ENCODE measurements at regions not wholly inside any gene's neighbourhood (a gene's known extent, or its start where the extent isn't known, plus 50 kb on each side); places are given as distances from the start of the nearest gene placed in this dataset.

DNA sequence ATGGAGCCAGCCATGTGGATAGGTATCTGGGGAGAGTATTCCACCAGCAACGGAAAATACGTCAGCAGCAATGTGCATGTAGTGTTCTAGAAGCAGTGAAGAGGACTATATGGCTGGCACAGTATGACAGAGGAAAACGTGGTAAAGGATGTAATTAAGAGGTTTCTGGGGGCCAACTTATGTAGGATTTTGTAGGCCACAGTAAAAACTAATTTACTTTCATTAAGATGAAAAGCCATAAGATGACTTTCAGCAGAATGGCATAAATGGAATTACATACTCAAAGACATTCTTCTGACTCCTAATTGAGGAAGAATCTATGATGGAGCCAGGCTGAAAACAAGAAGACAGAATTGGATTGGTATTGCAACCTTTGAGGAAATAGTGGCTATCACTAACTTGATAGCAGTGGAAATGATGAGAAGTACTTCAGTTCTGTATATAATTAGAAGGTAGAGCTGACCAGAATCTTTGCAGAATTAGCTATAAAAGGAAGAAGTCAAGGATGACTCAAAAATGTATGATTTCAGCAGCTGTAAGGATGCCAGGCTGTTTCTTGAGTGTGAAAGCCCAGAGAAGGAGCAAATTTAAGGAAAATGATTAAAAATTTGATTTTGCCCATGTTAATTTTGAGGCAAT, 156.7 kb downstream of the MBL2 start:
- DNase-seq = peak; percentile 65

DNA sequence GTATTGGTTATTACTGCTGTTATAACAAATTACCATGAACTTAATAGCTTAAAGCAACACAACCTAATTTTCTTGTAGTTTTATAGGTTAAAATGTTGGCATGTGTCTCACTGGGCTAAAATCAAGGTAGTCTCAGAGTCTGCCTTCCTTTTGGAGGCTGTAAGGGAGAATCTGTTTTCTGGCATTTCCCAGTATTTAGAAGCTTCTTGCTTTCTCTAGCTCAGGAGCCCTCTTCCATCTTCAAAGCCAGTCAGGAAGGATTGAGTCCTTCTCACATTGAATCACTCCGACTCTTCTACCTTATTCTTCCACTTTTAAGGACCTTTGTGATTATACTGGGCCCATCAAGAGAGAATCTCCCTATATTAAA, 156.2 kb downstream of the MBL2 start:
- no peak for DNase-seq

DNA sequence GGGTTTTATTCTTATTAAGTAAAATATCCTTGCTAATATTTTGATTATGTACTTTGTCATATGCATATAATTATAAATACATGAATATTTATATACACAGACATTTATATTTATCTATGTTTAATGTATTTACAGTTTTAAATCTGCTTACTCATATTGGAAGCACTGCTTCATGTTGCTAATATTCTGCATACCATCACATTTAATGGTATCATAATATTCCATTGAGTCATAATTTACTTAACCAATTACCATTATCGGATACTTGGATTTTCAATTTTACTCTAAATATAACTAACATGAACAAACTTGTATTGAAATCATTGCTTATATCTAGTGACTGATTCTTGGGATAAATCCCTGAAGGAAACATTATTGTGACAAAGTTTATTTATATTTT, 155.2 kb downstream of the MBL2 start:
- DNase-seq = peak; percentile 42

DNA sequence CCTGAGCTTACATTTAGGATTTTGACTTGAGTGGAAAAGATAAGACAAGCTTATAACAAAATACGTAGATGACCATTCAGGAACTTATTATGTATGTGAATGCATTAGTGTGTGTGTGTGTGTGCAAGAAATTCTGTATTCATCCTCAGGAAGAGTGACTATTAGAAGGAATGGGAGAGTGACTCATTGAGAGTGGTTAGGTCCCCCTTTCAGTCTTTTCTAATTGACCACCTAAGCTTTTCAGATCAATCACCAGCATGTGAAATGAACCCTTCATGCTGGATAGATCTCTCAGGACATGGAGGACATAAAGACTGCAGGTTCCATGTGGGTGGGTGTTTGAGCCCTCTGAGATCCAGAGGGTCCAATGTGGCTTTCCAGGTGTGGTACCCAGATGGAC, 153.5 kb downstream of the MBL2 start:
- peak; percentile 61 for DNase-seq

DNA sequence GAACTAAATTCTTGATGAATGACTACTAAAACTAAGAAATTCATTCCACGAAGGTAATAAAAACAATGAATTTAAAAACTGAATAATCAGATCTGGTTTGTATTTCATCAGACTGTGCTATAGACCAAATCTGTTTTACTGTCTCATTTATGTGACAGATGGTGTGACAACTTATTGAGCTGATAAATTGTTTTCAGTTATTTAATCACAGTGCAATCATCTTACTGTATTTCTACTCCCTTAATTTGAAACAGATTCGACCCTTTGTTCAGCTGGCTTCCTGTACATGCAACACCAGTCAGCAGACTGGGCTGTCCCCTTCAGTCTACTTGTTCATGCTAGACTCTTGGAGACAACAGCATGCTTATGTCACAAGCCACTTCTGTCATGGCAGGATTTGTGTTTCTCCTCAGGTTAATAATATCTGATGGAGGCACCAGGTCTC, 150.9 kb downstream of the MBL2 start:
- DNase-seq = peak; percentile 83

DNA sequence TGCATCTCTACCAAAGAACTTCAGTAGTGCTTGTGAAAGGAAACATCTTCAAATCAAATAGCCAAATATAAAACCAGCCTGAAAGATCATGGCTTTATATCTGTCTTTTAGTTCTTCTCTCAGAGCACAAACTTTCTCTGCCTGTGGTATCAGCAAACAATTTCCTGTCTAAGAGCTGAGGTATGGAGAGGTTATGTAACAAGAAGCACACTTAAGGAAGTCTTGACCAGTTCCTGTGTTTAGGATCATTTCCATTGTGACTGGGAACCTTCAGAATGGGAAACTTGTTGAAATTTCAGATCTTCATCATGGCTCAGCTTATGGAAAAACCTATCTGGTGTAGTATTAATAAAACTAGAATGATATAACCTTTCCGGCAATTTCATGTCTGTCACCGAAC, 148.8 kb downstream of the MBL2 start:
- no peak for DNase-seq

DNA sequence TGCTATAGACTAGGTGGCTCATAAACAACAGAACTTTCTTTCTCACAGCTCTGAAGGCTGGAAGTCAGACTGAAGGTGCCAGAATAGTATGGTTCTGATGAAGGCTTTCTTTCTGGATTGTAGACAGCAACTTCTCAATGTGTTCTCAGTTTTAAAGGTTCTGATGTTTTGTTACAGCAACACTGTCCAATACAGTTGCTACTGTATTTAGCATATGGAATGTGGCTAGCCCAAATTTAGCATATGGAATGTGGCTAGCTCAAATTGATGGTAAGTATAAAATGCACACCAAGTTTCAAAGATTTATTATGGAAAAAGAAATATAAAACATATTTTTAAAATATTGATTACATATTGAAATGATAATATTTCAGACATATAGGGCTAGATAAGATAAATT, 145.3 kb downstream of the MBL2 start:
- DNase-seq = no peak

DNA sequence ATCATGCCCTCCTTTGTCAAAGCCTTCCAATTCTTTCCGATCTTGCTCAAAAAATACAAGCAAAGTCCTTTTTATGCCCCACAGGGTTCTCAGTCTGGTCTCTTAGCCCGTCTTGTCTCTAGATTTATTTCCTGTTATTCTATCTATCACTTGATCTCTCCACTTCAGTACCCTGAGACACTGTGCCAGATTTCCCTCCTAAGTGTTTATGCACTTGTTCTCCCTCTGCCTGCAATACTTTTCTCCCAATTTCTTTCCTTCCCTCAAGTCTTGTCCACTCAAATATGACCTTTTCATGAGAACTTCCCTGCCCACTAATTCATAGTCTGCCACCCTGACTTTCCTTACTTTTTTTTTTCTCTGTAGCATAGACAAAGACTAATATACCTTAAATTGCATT, 141.4 kb downstream of the MBL2 start:
- DNase-seq = no peak

DNA sequence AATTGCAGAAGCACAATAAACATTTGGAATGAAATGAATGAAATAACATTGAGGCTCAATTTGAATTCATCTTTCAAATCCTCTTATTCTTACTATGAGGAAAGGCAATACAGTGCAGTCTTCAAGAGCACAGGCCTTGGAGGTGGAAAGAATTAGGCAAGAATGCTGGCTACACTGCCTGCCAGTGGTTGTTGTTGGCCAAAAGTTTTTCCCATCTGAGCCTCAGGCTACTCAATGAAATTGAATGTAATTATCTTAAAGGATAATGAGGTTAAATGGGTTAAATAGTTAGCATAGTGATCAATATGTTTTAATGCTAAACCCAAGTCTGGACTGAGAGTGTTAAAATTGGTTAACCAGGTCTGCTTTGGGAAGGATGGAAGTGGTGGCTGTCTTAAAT, 140.9 kb downstream of the MBL2 start:
- no peak for DNase-seq

DNA sequence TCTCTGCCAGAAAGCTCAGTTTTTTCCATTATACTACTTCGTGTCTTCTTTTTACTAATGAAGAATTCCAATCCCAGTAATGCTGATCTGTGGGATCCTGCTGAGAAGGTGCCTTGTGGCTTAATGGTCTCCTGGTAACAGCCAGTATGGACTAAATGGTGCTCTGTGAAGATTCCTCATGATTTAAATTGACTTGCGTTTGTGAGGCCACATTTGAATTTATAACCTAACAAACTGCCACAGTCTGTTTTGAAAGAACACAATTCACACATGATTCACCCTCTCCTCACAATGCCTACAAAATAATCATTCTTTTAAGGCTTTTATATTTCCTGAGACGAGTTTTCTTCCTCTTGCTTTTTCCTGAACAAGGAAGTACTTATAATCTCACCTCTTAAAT, 140.0 kb downstream of the MBL2 start:
- DNase-seq = no peak

DNA sequence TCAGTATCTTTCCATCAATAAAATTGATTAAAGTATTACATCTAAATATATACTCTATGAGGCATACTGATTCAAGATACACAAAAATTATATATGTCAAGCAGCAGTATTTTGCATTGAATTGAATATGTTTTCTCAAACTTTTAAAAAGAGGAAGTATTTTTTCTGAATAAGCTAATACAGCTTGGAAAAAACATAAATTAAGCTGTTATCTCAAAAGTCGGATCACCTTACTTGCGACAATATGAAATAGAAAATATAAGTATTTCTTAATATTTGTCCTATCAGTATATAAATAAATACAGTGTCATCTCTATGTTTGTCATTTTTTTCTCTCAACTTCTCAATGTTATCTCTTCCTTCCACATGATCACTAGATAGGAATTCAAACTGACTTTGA, 139.3 kb downstream of the MBL2 start:
- no peak for DNase-seq

DNA sequence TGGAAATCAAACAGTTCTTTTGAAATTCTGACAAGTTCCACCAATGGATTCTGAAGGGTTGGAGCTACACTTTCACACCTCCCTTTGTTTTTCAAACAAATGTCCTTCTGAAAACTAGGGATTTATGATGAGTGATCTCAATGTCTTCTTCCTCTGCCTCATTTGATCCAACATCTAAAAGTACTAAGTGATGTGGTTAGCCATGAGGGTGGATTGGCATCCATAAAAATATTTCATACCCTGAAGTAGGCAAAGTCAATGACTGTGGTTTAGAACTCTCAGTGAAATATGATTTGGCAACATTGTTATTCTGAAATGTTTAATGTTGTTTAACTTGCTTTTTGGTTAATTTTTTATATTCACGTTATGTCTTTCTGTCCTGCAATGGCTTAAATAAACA, 136.9 kb downstream of the MBL2 start:
- DNase-seq = peak; percentile 33

DNA sequence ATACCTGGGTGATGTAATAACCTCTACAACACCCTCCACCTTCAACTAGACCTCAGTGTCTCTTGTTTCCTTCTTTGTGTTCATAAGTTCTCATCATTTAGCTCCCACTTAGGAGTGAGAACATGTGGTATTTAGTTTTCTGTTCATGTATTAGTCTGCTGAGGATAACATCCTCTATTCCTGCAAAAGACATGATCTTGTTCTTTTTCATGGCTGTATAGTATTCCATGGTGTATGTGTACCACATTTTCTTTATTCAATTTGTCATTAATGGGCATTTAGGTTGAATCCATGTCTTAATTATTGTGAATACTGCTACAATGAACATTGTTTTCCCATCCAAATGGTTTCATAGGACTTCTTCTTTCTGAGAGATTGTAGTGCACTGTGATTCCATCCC, 135.7 kb downstream of the MBL2 start:
- no peak for DNase-seq

DNA sequence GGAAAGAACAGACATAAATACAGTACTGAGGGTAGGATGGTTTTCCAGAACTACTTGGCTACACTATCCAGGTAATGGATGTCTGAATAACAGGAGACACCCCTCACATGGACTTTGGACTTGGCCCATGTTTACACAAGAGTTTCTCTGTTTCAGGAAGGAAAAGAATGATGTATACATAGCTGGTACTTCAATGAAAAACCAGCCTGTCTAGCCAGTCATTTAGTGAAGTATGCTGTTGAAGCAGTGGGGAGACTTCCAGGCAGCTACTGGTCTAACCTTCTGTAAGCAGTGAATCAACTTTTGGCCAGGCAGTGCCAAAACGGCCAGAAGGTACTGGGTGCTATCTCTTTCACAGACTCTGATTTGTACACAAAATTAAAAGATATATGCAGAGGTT, 135.0 kb downstream of the MBL2 start:
- no peak for DNase-seq

DNA sequence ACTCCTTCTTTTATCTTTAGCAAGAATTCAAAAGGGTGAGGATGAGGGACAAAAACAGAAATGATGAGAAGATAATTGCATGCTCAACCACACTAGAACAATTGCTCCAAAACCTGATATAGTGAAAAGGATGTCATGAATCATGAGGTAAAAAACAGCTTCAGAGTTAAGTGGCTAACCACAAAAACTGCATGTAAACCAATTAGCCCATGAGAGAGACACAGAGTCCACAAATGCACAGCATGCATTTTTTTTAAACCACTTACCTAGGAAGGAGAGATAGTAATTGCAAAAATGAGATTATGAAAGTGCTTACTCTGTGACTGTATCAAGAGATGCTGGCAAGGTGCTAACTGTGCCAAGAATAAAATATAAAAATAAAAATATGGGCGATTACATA, 132.9 kb downstream of the MBL2 start:
- peak; percentile 74 for DNase-seq

DNA sequence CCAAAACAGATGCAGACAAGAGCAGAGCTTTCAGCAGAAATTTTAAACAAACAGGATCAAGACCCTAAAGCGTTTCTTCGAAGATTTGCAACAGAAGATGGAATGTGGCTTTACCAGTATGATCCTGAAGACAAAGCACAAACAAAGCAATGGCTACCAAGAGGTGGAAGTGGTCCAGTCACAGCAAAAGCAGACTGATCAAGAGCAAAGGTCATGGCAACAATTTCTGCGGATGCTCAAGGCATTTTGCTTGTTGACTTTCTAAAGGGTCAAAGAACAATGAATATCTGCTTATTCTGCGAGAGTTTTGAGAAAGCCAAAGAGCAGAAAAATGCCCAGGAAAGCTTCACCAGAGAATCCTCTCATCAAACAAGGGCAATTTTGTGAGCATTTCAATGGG, 130.4 kb downstream of the MBL2 start:
- no peak for DNase-seq

DNA sequence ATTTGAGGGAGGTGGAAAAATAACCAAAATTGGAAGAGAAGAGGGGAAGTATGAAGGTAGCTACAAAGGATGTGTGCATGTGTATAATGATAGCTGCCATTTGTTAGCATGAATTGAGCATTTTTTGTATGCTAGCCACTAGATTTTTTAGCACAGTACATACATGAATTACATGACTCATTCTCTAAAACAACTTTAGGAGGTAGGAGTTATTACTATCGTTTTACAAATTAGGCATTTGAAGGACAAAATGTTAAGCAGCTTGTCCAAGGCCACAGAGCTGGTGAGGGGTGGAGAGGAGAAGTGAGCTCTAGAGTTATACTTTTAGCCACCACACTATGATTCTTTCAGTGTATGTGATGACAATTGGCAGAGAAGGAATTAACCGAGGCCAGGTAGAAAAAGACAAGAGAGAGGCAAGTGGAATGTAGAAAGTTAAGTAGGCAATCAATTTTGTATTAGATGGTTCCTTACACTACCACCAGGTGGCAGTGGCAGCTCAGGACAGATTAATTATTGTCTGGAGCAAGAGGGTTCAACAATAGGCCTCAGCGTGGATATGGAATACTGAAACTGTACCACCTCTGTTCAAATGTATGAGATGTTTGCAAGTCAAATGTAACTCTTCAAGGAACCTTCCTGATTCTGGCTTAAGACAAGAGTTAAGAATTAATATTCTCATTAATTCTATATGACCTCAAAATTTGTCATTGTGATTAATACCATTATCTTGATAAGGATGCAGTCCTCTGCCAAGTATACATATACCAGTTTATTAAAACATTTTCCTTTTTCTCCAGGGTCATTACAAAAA, 128.0 kb downstream of the MBL2 start:
- peak; percentile 55 for DNase-seq

DNA sequence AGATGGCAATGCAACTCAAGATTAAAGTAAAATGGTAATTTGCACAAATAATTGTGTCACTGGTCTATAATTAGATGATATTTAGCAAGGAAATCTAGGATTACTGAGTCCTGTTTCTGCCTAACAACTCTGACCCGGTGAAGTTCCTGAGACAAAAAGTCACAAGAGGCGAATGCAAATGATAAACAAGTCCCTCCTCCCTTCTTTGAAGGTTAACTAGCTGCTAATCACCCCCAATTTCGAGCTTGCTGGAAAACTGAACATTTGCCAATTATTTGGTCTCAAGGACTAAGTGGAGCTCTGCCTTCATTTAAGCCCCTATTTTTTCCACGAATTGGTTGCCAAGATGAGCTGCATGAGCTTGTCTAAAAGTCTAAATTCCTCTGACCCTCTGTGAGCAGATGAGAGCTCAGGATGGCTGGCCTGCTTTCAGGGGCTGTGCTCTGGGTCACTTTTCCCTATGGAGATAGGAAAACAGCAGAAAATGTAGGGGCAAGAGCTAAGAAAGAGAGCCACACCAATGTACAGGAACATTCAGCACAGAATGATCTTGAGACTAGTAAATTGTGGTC, 127.3 kb downstream of the MBL2 start:
- DNase-seq = no peak

DNA sequence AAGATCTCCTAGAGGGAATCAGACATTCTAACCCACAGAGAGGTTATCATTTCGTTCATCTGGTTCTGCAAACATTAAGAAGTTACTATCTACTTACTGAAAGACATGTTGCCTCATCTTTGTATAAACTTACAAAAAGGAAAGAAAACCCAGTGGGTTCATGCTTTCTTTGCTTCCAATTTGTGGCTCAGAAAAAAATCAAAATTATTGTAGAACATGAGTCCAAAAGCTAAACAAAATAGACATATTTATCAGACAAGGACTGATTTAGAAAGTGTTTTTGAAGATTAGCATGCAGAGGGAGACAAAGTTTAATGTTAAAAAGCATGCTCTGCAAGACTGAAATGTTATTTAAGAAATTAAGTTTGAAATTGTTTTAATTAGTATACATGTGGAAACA, 123.1 kb downstream of the MBL2 start:
- no peak for DNase-seq

DNA sequence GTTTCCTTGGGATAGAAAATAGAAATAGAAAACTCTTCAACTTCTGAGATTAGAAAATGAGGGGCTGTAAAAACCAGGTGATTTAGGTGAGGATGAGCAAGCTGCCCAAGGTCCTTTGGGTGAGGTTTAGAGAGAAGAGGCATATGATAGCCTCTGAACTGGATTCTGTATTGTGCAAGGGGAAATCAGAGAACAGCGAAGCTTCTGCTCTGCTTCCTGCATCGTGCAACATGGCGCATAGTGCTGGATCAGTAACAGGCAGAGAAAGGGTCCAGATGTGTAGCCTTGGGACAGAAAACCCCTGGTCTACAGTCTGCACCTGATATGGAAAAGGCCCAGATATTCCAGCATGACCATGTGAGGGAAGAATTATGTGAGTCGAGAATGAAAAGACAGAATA, 121.7 kb downstream of the MBL2 start:
- DNase-seq = no peak

DNA sequence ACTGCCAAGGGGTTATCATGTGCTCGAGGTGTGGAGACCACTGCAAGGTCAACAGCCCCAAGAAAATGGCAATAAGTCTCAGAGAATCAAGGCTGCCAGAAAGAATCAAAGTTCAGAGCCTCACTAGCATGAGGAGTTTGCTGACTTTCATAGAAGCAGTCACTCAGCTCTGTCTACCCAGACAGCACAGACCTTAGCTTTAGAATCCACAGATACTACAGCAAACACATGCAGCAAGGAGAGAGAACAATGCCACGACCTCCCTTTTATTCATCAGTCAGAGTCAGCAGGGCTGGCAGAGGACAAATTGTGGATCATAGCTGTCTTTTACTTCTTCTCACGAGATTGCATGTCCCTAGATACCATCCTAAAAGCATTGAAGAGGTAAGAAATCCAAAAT, 121.3 kb downstream of the MBL2 start:
- no peak for DNase-seq

DNA sequence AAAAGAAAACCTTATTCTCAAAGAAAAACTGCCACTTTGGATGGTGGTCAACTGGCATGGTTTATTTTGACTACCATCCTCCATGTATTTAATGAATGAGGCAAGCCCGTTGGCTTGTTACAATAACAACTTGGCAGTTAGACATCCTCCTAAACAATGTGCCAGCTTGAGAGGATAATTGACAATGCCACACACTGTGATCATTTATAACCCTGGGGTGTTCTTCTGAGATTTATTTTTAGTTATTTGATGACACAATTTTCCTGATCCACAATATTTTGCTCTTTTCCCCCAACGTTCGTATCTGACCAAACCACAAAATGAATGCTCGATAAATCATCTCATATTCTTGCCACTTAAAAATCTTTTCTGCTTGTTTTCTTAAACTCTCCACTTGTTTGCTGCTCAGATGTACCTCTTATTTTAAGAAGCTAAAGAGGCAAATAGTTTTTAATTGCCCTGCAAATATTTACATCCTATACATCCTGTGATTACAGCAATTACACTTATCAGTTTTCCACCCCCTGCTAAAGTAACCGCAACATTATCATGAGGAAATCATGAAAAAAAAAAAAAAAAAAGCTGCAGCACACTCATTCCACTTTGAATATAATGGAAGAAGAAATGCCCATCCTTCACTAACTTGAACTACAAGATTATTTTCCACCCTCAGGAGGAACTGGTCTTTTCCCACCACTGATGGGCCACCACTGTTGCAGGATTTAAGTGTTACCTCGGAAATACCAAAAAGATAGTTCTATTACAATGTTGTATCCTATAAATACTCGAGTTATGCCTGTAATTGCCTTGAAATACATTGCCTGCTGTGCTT, 119.9 kb downstream of the MBL2 start:
- peak; percentile 61 for DNase-seq

DNA sequence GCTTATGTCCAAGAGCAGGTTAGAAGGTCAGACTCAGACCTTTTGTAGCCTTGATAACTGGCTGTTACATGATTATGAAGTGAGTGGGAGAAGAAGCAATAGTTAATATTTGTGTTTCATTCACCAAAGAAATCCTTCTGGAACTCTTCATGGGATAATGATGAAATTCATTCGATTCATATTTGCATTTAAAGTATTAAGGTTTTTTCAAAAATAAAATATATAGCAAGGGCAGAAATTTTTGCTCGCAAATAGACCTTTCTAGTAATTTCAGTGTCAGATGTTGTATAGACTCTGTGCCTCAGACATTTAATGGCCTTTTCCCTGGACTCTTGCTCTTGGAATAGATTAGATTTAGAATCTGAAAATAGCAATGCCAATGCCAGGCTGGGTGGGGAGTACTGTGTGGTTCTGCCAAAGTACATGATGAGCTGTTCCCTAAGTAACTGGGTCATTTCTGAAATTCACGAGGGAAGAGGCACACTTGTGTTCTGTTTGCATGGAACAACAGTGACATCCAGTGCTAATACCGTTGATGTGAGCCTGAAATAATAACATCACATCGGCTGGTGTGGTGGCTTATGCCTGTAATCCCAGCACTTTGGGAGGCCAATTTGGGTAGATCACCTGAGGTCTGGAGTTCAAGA, 119.2 kb downstream of the MBL2 start:
- no peak for DNase-seq

Data from fibroblast of skin of right biceps (primary cell).